DND-41 (cell line): ENCODE measurements at regions not wholly inside any gene's neighbourhood (a gene's known extent, or its start where the extent isn't known, plus 50 kb on each side); places are given as distances from the start of the nearest gene placed in this dataset.

Source experiments
- ATAC-seq: fragments of 200-7000 bp; cut with Tn5 transposase; 3 replicates; pipeline ENCODE4 v1.9.1; 2021; ENCODE audit warnings: low read depth; ENCODE audit not compliant: insufficient read depth
- DNase-seq: peaks from one replicate; pipeline ENCODE4 v3.0.0-alpha.2; 2020
- H2AFZ ChIP-seq: 2 replicates; pipeline ENCODE4 v1.6.0; 2012; ENCODE audit warnings: low read depth, low read length
- H3K27ac ChIP-seq: 2 replicates; pipeline ENCODE4 v1.5.1; 2012; ENCODE audit warnings: low read length, inconsistent platforms
- H3K27me3 ChIP-seq: fragments of 200-600 bp; sonication (generic); 2 replicates; pipeline ENCODE4 v1.6.0; 2012; ENCODE audit warnings: low read length, mild to moderate bottlenecking, inconsistent platforms; ENCODE audit not compliant: insufficient read depth, poor library complexity
- H3K36me3 ChIP-seq: 2 replicates; pipeline ENCODE4 v1.5.1; 2012; ENCODE audit warnings: low read length, inconsistent platforms; ENCODE audit not compliant: insufficient read depth
- H3K4me1 ChIP-seq: 2 replicates; pipeline ENCODE4 v1.5.1; 2012; ENCODE audit warnings: mild to moderate bottlenecking, low read length; ENCODE audit not compliant: insufficient read depth
- H3K4me2 ChIP-seq: 2 replicates; pipeline ENCODE4 v1.6.0; 2012; ENCODE audit warnings: mild to moderate bottlenecking, moderate library complexity, low read length, inconsistent platforms; ENCODE audit not compliant: insufficient read depth
- H3K4me3 ChIP-seq, 2 experiments: fragments of 200-600 bp in 1 of 2; shearing (Covaris generic) in 1 of 2; 2 replicates each; pipeline ENCODE4 v1.5.1; 2012 to 2016; ENCODE audit warnings: inconsistent platforms in 2 of 2, low read length in 2 of 2, mild to moderate bottlenecking in 2 of 2, low read depth in 1 of 2, moderate library complexity in 1 of 2
- H3K79me2 ChIP-seq: 2 replicates; pipeline ENCODE4 v1.6.0; 2012; ENCODE audit warnings: low read length, inconsistent platforms; ENCODE audit not compliant: insufficient read depth
- H3K9ac ChIP-seq: 2 replicates; pipeline ENCODE4 v1.6.0; 2012; ENCODE audit warnings: low read depth, mild to moderate bottlenecking, inconsistent platforms, low read length, moderate library complexity
- H3K9me3 ChIP-seq: 2 replicates; pipeline ENCODE4 v1.5.1; 2012; ENCODE audit warnings: low read length, moderate library complexity, mild to moderate bottlenecking, inconsistent platforms; ENCODE audit not compliant: insufficient read depth, severe bottlenecking
- H4K20me1 ChIP-seq: 2 replicates; pipeline ENCODE4 v1.6.0; 2012; ENCODE audit warnings: low read length; ENCODE audit not compliant: insufficient read depth
- CTCF ChIP-seq: IDR thresholded peaks from 2 replicates; pipeline ENCODE4 v1.5.1; 2012; ENCODE audit warnings: borderline replicate concordance, low read length, moderate library complexity, mild to moderate bottlenecking; ENCODE audit not compliant: poor library complexity, severe bottlenecking; ENCODE audit errors: extremely low read depth
- EZH2 ChIP-seq: IDR thresholded peaks from 3 replicates; pipeline ENCODE4 v1.6.1; 2012; ENCODE audit warnings: borderline replicate concordance, low read depth, mild to moderate bottlenecking, moderate library complexity, low read length, inconsistent platforms; ENCODE audit not compliant: severe bottlenecking

GRCh38 chr5:37893434-37894134 lies 53.7 kb upstream of the GDNF start:
- Histone ChIP-seq H2AFZ (no peak overlapping the region), H4K20me1 (no peaks in the 10 kb centered on the region), H3K4me1 (no peaks in the 10 kb centered on the region), H3K9me3 (no peaks in the 10 kb centered on the region), H3K79me2 (no peaks in the 10 kb centered on the region), H3K36me3 (no peaks in the 10 kb centered on the region), H3K9ac (no peak overlapping the region), H3K4me3 (no peak overlapping the region), H3K27ac (no peak overlapping the region), H3K27me3 (no peaks in the 10 kb centered on the region), H3K4me2 (no peak overlapping the region)
- no peak for TF ChIP-seq EZH2
- no peak for TF ChIP-seq CTCF
- DNase-seq (no peak), ATAC-seq (no peak)

- H3K27ac ChIP-seq = no peak overlapping the region
- no peaks in the 10 kb centered on the region for H3K9me3 ChIP-seq
- no peaks in the 10 kb centered on the region for H3K79me2 ChIP-seq
- H3K4me1 ChIP-seq = no peaks in the 10 kb centered on the region
- no peak overlapping the region for H3K9ac ChIP-seq
- TF ChIP-seq CTCF (no peak), EZH2 (no peak)
- DNase-seq (no peak), ATAC-seq (no peak)
- no peak overlapping the region for H2AFZ ChIP-seq
- no peaks in the 10 kb centered on the region for H3K36me3 ChIP-seq
- H4K20me1 ChIP-seq = no peaks in the 10 kb centered on the region
- H3K27me3 ChIP-seq = no peaks in the 10 kb centered on the region
- H3K4me3 ChIP-seq = no peak overlapping the region
- H3K4me2 ChIP-seq = no peak overlapping the region
Observed at GRCh38 chr5:37892586-37892985, 52.7 kb upstream of the GDNF start.

- Histone ChIP-seq H3K9me3 (no peaks in the 10 kb centered on the region), H2AFZ (no peak overlapping the region), H3K4me3 (no peak overlapping the region), H3K9ac (no peak overlapping the region), H3K4me2 (no peak overlapping the region), H3K4me1 (no peaks in the 10 kb centered on the region), H3K79me2 (no peaks in the 10 kb centered on the region), H3K27me3 (no peaks in the 10 kb centered on the region), H3K36me3 (no peaks in the 10 kb centered on the region), H3K27ac (no peak overlapping the region), H4K20me1 (no peaks in the 10 kb centered on the region)
- TF ChIP-seq CTCF (no peak), EZH2 (no peak)
- ATAC-seq (no peak), DNase-seq (no peak)
Observed at GRCh38 chr5:37891832-37892231, 52.0 kb upstream of the GDNF start.
